Mesenchymal stem cell (in vitro differentiated cells and primary cell): ENCODE measurements at regions not wholly inside any gene's neighbourhood (a gene's known extent, or its start where the extent isn't known, plus 50 kb on each side); places are given as distances from the start of the nearest gene placed in this dataset.

Experiments
- DNase-seq: peaks from one replicate; pipeline ENCODE4 v3.0.0-alpha.2; 2013
- H2AFZ ChIP-seq: one replicate; pipeline ENCODE4 v1.6.1; 2013; ENCODE audit warnings: low read depth, mild to moderate bottlenecking, control low read depth, inconsistent platforms, low read length, moderate library complexity
- H2AK5ac ChIP-seq: 2 replicates; pipeline ENCODE4 v1.6.1; 2013; ENCODE audit warnings: low read length, moderate library complexity, mild to moderate bottlenecking, inconsistent platforms; ENCODE audit not compliant: severe bottlenecking
- H2BK120ac ChIP-seq: one replicate; pipeline ENCODE4 v1.6.1; 2013; ENCODE audit warnings: low read depth, mild to moderate bottlenecking, inconsistent platforms, low read length, moderate library complexity
- H2BK12ac ChIP-seq, 2 experiments: one replicate each; pipeline ENCODE4 v1.6.1; 2013; ENCODE audit warnings: inconsistent platforms in 2 of 2, low read length in 2 of 2, mild to moderate bottlenecking in 2 of 2, moderate library complexity in 2 of 2, control low read depth in 1 of 2
- H2BK15ac ChIP-seq: one replicate; pipeline ENCODE4 v1.6.1; 2013; ENCODE audit warnings: mild to moderate bottlenecking, low read depth, inconsistent platforms; ENCODE audit not compliant: poor library complexity, severe bottlenecking
- H2BK5ac ChIP-seq: 2 replicates; pipeline ENCODE4 v1.6.1; 2013; ENCODE audit warnings: low read depth, mild to moderate bottlenecking, low read length, control low read depth, inconsistent platforms; ENCODE audit not compliant: poor library complexity, severe bottlenecking
- H3K14ac ChIP-seq, 2 experiments: one replicate each; pipeline ENCODE4 v1.6.1; 2013; ENCODE audit warnings: inconsistent platforms in 2 of 2, low read length in 2 of 2, control low read depth in 1 of 2, mild to moderate bottlenecking in 1 of 2, moderate library complexity in 1 of 2
- H3K18ac ChIP-seq, 2 experiments: one replicate each; pipeline ENCODE4 v1.6.1; 2013; ENCODE audit warnings: inconsistent platforms in 2 of 2, low read length in 2 of 2, control low read depth in 1 of 2, low read depth in 1 of 2, mild to moderate bottlenecking in 1 of 2
- H3K23ac ChIP-seq, 2 experiments: one replicate each; pipeline ENCODE4 v1.6.1; 2013; ENCODE audit warnings: inconsistent platforms in 2 of 2, low read length in 2 of 2, mild to moderate bottlenecking in 2 of 2, moderate library complexity in 2 of 2, control low read depth in 1 of 2
- H3K27ac ChIP-seq: 2 replicates; pipeline ENCODE4 v1.5.1; 2013; ENCODE audit warnings: mild to moderate bottlenecking, moderate library complexity, low read length, control low read depth, inconsistent platforms; ENCODE audit not compliant: poor library complexity, severe bottlenecking
- H3K27me3 ChIP-seq, 2 experiments: 2 replicates each; pipeline versions ENCODE4 v1.6.1 to v1.7.0; 2013; ENCODE audit warnings: low read length in 2 of 2, mild to moderate bottlenecking in 2 of 2, moderate library complexity in 2 of 2, control low read depth in 1 of 2, inconsistent platforms in 1 of 2; ENCODE audit not compliant: control insufficient read depth in 1 of 2, insufficient read depth in 1 of 2
- H3K36me3 ChIP-seq, 2 experiments: 2 replicates each; pipeline versions ENCODE4 v1.6.1 to v1.7.0; 2013; ENCODE audit warnings: low read length in 2 of 2, control low read depth in 1 of 2, inconsistent platforms in 1 of 2, low read depth in 1 of 2, mild to moderate bottlenecking in 1 of 2; ENCODE audit not compliant: insufficient read depth in 2 of 2, control insufficient read depth in 1 of 2
- H3K4ac ChIP-seq, 2 experiments: one replicate each; pipeline ENCODE4 v1.6.1; 2013; ENCODE audit warnings: inconsistent platforms in 2 of 2, low read length in 2 of 2, mild to moderate bottlenecking in 2 of 2, moderate library complexity in 2 of 2, control low read depth in 1 of 2, low read depth in 1 of 2
- H3K4me1 ChIP-seq: 2 replicates; pipeline ENCODE4 v1.6.1; 2013; ENCODE audit warnings: low read depth, low read length, control low read depth; ENCODE audit not compliant: control insufficient read depth, insufficient read depth
- H3K4me2 ChIP-seq: 2 replicates; pipeline ENCODE4 v1.6.1; 2013; ENCODE audit warnings: low read length, mild to moderate bottlenecking, inconsistent platforms; ENCODE audit not compliant: poor library complexity, severe bottlenecking
- H3K4me3 ChIP-seq, 2 experiments: 2 replicates each; pipeline versions ENCODE4 v1.5.1 to v1.7.0; 2013; ENCODE audit warnings: low read length in 2 of 2, mild to moderate bottlenecking in 2 of 2, control low read depth in 1 of 2, low read depth in 1 of 2; ENCODE audit not compliant: insufficient read depth in 1 of 2
- H3K79me1 ChIP-seq: replicated peaks from 2 replicates; pipeline ENCODE4 v1.6.1; 2013; ENCODE audit warnings: mild to moderate bottlenecking, control low read depth, low read length, inconsistent platforms; ENCODE audit not compliant: poor library complexity, severe bottlenecking
- H3K9ac ChIP-seq: 2 replicates; pipeline ENCODE4 v1.7.0; 2013; ENCODE audit warnings: mild to moderate bottlenecking, low read length, moderate library complexity
- H3K9me3 ChIP-seq: 2 replicates; pipeline ENCODE4 v1.7.0; 2013; ENCODE audit warnings: mild to moderate bottlenecking, low read length; ENCODE audit not compliant: control insufficient read depth
- H4K8ac ChIP-seq: one replicate; pipeline ENCODE4 v1.6.1; 2013; ENCODE audit warnings: inconsistent platforms, mild to moderate bottlenecking, low read length, moderate library complexity
- H4K91ac ChIP-seq: one replicate; pipeline ENCODE4 v1.6.1; 2013; ENCODE audit warnings: mild to moderate bottlenecking, low read length, inconsistent platforms
- WGBS: methylation state at CpG from one replicate; pipeline ENCODE4 v1.1.7; 2013; ENCODE audit warnings: mixed read lengths; 5-methylcytosine and 5-hydroxymethylcytosine counted together

DNA sequence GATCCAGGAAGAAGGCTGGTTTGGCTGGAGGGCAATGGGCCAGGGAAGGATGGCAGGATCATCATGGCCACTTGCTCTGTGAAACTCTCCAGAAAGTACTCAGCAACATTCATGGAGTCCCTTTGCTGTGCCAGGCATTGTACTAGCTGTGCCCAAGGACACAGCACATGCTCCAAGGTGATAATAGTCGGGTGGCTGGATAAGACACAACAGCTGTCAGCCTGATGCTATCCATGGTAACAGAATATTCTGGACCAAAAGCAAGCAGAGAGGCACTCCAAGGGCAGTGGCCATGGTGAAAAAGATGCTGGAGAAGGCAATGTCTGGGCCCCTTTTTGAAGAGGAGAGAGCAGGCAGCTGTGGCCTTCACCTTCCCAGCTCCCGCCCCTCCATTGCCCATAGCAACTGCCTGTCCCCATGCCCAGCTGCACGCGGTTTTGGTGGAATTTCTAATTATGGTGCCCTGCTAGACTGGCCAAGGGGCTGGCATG lies 113.8 kb upstream of the CPEB4 start:
- Histone ChIP-seq H2BK15ac (no peak overlapping the region), H3K36me3 (no peaks in the 10 kb centered on the region), H3K27ac (no peak overlapping the region), H3K27me3 (no peaks in the 10 kb centered on the region), H3K4me3 (no peak overlapping the region), H3K9ac (no peak overlapping the region), H3K23ac (no peak overlapping the region), H2AFZ (no peak overlapping the region), H2BK5ac (no peak overlapping the region), H3K4me1 (no peaks in the 10 kb centered on the region), H3K14ac (no peak overlapping the region), H3K79me1 (no peaks in the 10 kb centered on the region), H3K18ac (no peak overlapping the region), H3K4me2 (no peak overlapping the region), H2AK5ac (no peak overlapping the region), H2BK12ac (no peak overlapping the region), H4K8ac (no peak overlapping the region), H3K9me3 (no peaks in the 10 kb centered on the region), H3K4ac (no peak overlapping the region), H2BK120ac (no peak overlapping the region), H4K91ac (no peak overlapping the region)
- WGBS, result 96% methylated on average over 4 of the region's 4 CpGs
- DNase-seq, result no peak

DNA sequence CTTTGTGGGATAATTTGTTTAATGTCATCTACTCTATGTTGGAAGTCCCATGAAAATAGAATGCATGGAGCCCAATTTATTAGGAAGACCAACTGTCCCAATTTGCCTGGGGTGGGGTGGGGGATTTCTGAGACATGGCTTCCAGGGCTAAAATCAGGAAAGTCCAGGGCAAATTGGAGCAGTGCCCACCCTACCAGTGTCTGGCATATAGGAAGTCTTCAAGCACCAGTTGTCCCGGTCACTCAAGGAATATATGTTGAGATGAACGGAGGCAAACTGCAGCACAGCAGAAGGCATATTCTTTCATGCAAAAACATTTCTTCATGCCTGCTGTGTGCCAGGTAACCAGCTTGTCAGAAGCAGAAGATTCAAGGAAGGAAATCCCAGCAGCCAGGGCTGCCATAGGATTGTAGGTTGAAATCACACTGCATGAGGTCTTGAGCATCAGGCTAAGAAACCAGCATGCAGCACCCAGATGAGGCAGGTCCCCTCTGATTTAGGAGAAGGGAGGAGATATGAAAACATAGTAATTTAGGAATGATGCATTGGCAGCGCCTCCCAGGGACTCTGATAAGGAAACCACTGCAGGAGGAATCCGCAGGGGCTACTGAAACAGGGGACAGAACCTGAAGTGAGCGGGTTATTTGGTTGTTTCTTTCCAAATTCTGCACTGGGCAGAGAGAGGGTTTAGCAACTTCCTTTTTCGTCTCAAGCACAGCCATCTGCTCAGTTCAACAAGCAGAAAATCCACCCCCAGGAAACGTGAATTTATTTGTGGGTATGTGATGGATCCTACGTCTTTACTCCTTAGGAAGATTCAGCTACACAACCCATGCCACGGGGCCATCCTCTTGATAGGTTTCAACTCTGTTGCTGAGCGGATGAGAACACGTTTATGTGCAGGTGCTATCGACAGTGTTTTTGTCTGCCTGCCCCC lies 112.6 kb upstream of the CPEB4 start:
- Histone ChIP-seq H2AK5ac (no peak overlapping the region), H3K9me3 (no peaks in the 10 kb centered on the region), H2AFZ (no peak overlapping the region), H3K4me1 (no peaks in the 10 kb centered on the region), H3K23ac (no peak overlapping the region), H2BK15ac (no peak overlapping the region), H2BK5ac (no peak overlapping the region), H3K18ac (no peak overlapping the region), H2BK12ac (no peak overlapping the region), H4K8ac (no peak overlapping the region), H3K9ac (no peak overlapping the region), H3K79me1 (no peaks in the 10 kb centered on the region), H3K14ac (no peak overlapping the region), H3K4me2 (no peak overlapping the region), H4K91ac (no peak overlapping the region), H3K4ac (no peak overlapping the region), H2BK120ac (no peak overlapping the region), H3K36me3 (no peaks in the 10 kb centered on the region), H3K4me3 (no peak overlapping the region), H3K27me3 (no peaks in the 10 kb centered on the region), H3K27ac (no peak overlapping the region)
- no peak for DNase-seq
- WGBS, result 94% methylated on average over 10 of the region's 12 CpGs

GRCh38 chr5:173777149-173777548 lies 111.0 kb upstream of the CPEB4 start:
- H3K4me2 ChIP-seq, result no peak overlapping the region
- no peak overlapping the region for H2BK120ac ChIP-seq
- no peak overlapping the region for H3K9ac ChIP-seq
- H3K14ac ChIP-seq, result no peak overlapping the region
- H3K4me3 ChIP-seq, result no peak overlapping the region
- H4K8ac ChIP-seq, result no peak overlapping the region
- H3K18ac ChIP-seq, result peak overlapping the region in 1 of 2 experiments; percentile 40
- H3K9me3 ChIP-seq, result no peaks in the 10 kb centered on the region
- H2AFZ ChIP-seq, result no peak overlapping the region
- no peak overlapping the region for H4K91ac ChIP-seq
- H2BK5ac ChIP-seq, result no peak overlapping the region
- no peak overlapping the region for H2AK5ac ChIP-seq
- H3K4ac ChIP-seq, result no peak overlapping the region
- H3K79me1 ChIP-seq, result no peaks in the 10 kb centered on the region
- H3K4me1 ChIP-seq, result peaks cover 4% of the 10 kb centered on the region
- no peak for DNase-seq
- H2BK12ac ChIP-seq, result no peak overlapping the region
- H3K27ac ChIP-seq, result no peak overlapping the region
- H3K36me3 ChIP-seq, result no peaks in the 10 kb centered on the region
- H3K27me3 ChIP-seq, result no peaks in the 10 kb centered on the region
- H3K23ac ChIP-seq, result no peak overlapping the region
- 69% methylated on average over 3 of the region's 3 CpGs for WGBS
- no peak overlapping the region for H2BK15ac ChIP-seq

DNA sequence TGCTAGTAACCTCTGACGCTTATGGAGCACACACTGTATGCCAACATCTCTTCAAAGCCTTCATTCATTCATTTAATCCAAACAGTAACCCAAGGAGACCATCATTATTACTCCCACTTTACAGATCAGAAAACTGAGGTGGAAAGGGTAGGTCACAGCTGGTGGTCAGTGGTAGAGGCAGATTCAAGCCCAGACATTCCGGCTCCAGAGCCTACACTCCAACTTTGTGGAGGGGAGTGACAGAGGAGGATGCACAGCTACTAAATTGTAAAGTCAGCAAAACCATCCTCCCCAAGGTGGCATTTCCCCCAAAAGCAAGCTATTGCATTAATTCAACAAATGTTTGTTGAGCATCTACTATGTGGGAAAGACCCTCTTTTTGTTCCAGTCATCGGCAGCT lies 110.5 kb upstream of the CPEB4 start:
- Histone ChIP-seq H3K4me2 (no peak overlapping the region), H3K9ac (no peak overlapping the region), H3K23ac (no peak overlapping the region), H3K9me3 (no peaks in the 10 kb centered on the region), H3K4me3 (no peak overlapping the region), H2BK12ac (peak overlapping the region; percentile 49), H2BK15ac (no peak overlapping the region), H3K79me1 (no peaks in the 10 kb centered on the region), H2AFZ (no peak overlapping the region), H2BK5ac (no peak overlapping the region), H2AK5ac (peak overlapping the region; percentile 31), H4K8ac (no peak overlapping the region), H3K14ac (no peak overlapping the region), H4K91ac (no peak overlapping the region), H3K4ac (no peak overlapping the region), H2BK120ac (no peak overlapping the region), H3K27ac (no peak overlapping the region), H3K36me3 (no peaks in the 10 kb centered on the region), H3K18ac (peak overlapping the region in 1 of 2 experiments; percentile 40), H3K27me3 (no peaks in the 10 kb centered on the region), H3K4me1 (peaks cover 6% of the 10 kb centered on the region)
- WGBS, result 100% methylated on average over 2 of the region's 3 CpGs
- DNase-seq, result no peak
